GM12874 (cell line): ENCODE measurements at regions not wholly inside any gene's neighbourhood (a gene's known extent, or its start where the extent isn't known, plus 50 kb on each side); places are given as distances from the start of the nearest gene placed in this dataset.

Experiments
- CTCF ChIP-seq: IDR thresholded peaks from 2 replicates; pipeline ENCODE4 v1.5.1; 2011; ENCODE audit warnings: low read depth, mild to moderate bottlenecking, control low read depth, low read length, moderate library complexity; ENCODE audit not compliant: insufficient read depth

GRCh38 chr5:159851053-159851452, 65.2 kb upstream of the ADRA1B start:
- no peak for TF ChIP-seq CTCF

- TF ChIP-seq CTCF, result no peak
Measured at GRCh38 chr5:159854916-159855315, 61.4 kb upstream of the ADRA1B start.

- TF ChIP-seq CTCF, result no peak
Measured at GRCh38 chr5:159855476-159856191, 60.6 kb upstream of the ADRA1B start.

GRCh38 chr5:159858871-159859270, 57.4 kb upstream of the ADRA1B start:
- no peak for TF ChIP-seq CTCF

- no peak for TF ChIP-seq CTCF
Measured at GRCh38 chr5:159861086-159861485, 55.2 kb upstream of the ADRA1B start.

GRCh38 chr5:159864885-159865691, 51.2 kb upstream of the ADRA1B start:
- no peak for TF ChIP-seq CTCF

GRCh38 chr5:159866093-159866492, 50.2 kb upstream of the ADRA1B start:
- TF ChIP-seq CTCF, result no peak
